ENCODE measurements at regions not wholly inside any gene's neighbourhood (a gene's known extent, or its start where the extent isn't known, plus 50 kb on each side); places are given as distances from the start of the nearest gene placed in this dataset.

DNA sequence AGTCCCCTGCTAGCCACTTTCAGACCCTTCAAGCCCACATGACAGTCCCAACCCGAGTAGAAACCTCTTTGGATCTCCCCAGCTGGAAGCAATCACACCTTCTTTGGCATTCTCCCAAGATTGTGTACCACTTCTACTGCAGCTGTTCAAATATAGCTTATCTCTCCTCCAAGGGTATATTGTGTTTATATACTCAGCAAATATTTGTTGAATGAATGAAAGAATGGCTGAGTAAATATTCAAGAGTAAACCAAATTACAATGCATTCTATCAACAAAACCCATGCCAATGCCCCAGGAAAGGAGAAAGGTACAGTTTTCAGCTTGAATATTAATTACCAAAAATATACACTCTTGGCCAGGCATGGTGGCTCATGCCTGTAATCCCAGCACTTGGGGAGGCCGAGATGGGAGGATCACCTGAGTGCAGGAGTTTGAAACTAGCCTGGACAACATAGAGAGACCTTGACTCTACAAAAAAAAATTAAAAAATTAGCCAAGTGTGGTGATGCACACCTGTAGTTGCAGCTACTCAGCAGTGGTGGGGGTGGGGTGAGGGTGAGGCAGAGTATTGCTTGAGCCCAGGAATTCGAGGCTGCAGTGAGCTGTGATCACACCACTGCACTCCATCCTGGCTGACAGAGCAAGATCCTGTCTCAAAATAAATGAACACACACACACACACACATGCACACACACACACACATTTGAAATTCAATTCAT lies 68.5 kb downstream of the NIBAN1 start (continued):
- TF ChIP-seq, protein P1, sequence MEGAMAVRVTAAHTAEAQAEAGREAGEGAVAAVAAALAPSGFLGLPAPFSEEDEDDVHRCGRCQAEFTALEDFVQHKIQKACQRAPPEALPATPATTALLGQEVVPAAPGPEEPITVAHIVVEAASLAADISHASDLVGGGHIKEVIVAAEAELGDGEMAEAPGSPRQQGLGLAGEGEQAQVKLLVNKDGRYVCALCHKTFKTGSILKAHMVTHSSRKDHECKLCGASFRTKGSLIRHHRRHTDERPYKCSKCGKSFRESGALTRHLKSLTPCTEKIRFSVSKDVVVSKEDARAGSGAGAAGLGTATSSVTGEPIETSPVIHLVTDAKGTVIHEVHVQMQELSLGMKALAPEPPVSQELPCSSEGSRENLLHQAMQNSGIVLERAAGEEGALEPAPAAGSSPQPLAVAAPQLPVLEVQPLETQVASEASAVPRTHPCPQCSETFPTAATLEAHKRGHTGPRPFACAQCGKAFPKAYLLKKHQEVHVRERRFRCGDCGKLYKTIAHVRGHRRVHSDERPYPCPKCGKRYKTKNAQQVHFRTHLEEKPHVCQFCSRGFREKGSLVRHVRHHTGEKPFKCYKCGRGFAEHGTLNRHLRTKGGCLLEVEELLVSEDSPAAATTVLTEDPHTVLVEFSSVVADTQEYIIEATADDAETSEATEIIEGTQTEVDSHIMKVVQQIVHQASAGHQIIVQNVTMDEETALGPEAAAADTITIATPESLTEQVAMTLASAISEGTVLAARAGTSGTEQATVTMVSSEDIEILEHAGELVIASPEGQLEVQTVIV (IDR thresholded peaks at IDR 0.05; ENCODE audit: borderline replicate concordance, partially characterized antibody) = no peak
- no peak for TF ChIP-seq CBX5 (IDR thresholded peaks at IDR 0.05; ENCODE audit: low read depth)

DNA sequence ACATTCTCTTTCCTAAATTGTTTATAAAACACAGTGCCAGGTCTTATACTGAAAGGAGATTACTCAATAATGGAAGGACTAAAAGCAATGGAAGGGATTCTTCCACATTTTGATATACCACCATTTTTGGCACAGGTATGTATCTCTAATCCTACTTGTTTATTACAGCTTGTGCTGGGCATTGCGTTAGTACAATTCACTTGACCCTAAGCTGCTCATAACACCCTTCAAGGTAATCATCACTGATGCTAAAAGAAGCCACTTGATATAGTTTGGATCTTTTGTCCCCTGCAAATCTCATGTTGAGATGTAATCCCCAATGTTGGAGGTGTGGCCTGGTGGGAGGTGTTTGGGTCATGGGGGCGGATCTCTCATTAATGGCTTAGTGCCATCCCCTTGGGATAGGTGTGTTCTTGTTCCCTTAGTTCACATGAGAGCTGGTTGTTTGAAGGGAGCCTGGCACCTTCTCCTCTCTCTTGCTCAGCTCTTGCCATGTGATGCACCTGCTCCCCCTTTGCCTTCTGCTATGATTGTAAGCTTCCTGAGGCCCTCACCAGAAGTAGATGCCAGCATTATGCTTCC lies 71.1 kb downstream of the NIBAN1 start:
- no peak for FAIRE-seq
- intact Hi-C loops (cut with micrococcal nuclease; ENCODE audit: unreplicated experiment) = no loop called here
- H3K36me3 ChIP-seq (ENCODE audit: control insufficient read depth in 2 of 2, insufficient read depth in 2 of 2, low read length in 1 of 2) = no peaks in the 10 kb centered on the region
- no TSS peak for BruUV-seq (replicated peaks)
- WGBS (ENCODE audit: insufficient coverage, insufficient replicate concordance, low lambda C conversion rate, missing lambda C conversion rate) = 88% methylated on average over 2 of the region's 2 CpGs
- no peak overlapping the region for H3K4me2 ChIP-seq (ENCODE audit: control insufficient read depth, insufficient read depth)
- no peak for ATAC-seq
- in situ Hi-C loops (cut with MboI) = no loop called here
- peaks cover 10% of the 10 kb centered on the region for H3K4me1 ChIP-seq (ENCODE audit: control insufficient read depth, insufficient read depth, low read length)
- DNase-seq (ENCODE audit: low read depth, low spot score) = no peak
- ChIA-PET CTCF (interaction anchor here (0.9 kb wide), 1 partner anchor 267 kb away, joined by 3 read pairs; no protein-coding TSS in a partner anchor), RAD21 (ENCODE audit: unreplicated experiment) (interaction anchor here (2.0 kb wide), 1 partner anchor 69 kb away, joined by 5 read pairs; no protein-coding TSS in a partner anchor), POLR2A (interaction anchor here (0.6 kb wide), 3 partner anchors 91 to 689 kb away, joined by 4 to 5 read pairs (median 4); no protein-coding TSS in a partner anchor), SMC1A (ENCODE audit: uncharacterized antibody, unreplicated experiment) (interaction anchor here (0.8 to 4.8 kb wide), 5 partner anchors 9 to 98 kb away, joined by 3 to 24 read pairs (median 4); partner anchors contain the start of gene NIBAN1)
- H2AFZ ChIP-seq (ENCODE audit: control insufficient read depth, low read depth, low read length) = no peak overlapping the region
- no peaks in the 10 kb centered on the region for H4K20me1 ChIP-seq (ENCODE audit: control insufficient read depth, insufficient read depth)
- no peak overlapping the region for H3K27ac ChIP-seq (ENCODE audit: control insufficient read depth, insufficient read depth)
- no peaks in the 10 kb centered on the region for H3K27me3 ChIP-seq (replicated peaks in 1 of 2; ENCODE audit: control insufficient read depth in 2 of 2, insufficient read depth in 2 of 2, low read length in 1 of 2)
- H3K4me3 ChIP-seq = no peak overlapping the region
- H3K9me3 ChIP-seq (replicated peaks; ENCODE audit: control insufficient read depth, insufficient read depth, low read length) = no peaks in the 10 kb centered on the region
- H3K79me2 ChIP-seq (ENCODE audit: control insufficient read depth, insufficient read depth, low read length) = peaks cover 2% of the 10 kb centered on the region
- H3K9ac ChIP-seq (ENCODE audit: control insufficient read depth, insufficient read depth, low read length) = no peak overlapping the region
- TF ChIP-seq IKZF1 (conservative IDR thresholded peaks at IDR 0.05) (no peak), HDAC6 (IDR thresholded peaks at IDR 0.05; ENCODE audit: unreplicated experiment) (no peak), NR2C1 (IDR thresholded peaks at IDR 0.05) (no peak), TARDBP (IDR thresholded peaks at IDR 0.05; ENCODE audit: borderline replicate concordance) (no peak), SIX5 (IDR thresholded peaks at IDR 0.05; ENCODE audit: low read depth, low read length, severe bottlenecking) (no peak), GATAD2B (conservative IDR thresholded peaks at IDR 0.05; ENCODE audit: low read depth) (no peak), RAD21 (IDR thresholded peaks at IDR 0.05; ENCODE audit: insufficient read depth, low read depth, low read length) (no peak)
- TF ChIP-seq, protein P1 (IDR thresholded peaks at IDR 0.05; ENCODE audit: borderline replicate concordance, partially characterized antibody) = no peak
- TF ChIP-seq, protein P2, sequence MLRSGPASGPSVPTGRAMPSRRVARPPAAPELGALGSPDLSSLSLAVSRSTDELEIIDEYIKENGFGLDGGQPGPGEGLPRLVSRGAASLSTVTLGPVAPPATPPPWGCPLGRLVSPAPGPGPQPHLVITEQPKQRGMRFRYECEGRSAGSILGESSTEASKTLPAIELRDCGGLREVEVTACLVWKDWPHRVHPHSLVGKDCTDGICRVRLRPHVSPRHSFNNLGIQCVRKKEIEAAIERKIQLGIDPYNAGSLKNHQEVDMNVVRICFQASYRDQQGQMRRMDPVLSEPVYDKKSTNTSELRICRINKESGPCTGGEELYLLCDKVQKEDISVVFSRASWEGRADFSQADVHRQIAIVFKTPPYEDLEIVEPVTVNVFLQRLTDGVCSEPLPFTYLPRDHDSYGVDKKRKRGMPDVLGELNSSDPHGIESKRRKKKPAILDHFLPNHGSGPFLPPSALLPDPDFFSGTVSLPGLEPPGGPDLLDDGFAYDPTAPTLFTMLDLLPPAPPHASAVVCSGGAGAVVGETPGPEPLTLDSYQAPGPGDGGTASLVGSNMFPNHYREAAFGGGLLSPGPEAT (IDR thresholded peaks at IDR 0.05; ENCODE audit: low read depth) = no peak
- TF ChIP-seq, protein P3, sequence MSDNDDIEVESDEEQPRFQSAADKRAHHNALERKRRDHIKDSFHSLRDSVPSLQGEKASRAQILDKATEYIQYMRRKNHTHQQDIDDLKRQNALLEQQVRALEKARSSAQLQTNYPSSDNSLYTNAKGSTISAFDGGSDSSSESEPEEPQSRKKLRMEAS (IDR thresholded peaks at IDR 0.05; ENCODE audit: low read depth, low read length) = no peak

Data from GM12878 (cell line).